WTC11 (cell line): ENCODE measurements at regions not wholly inside any gene's neighbourhood (a gene's known extent, or its start where the extent isn't known, plus 50 kb on each side); places are given as distances from the start of the nearest gene placed in this dataset.

Experiments
- ATAC-seq: fragments of 200-7000 bp; cut with Tn5 transposase; 2 replicates; pipeline ENCODE4 v1.10.0; 2021; ENCODE audit warnings: mild to moderate bottlenecking, moderate library complexity
- CTCF ChIA-PET: fragments of 300-600 bp; sonication (Branson Sonifier 250); formaldehyde crosslinking; loops from one replicate; lab custom pipeline; 2021; ENCODE audit warnings: antibody characterized with exemption; lab: Charles Lee
- POLR2A ChIA-PET: fragments of 350-600 bp; sonication (Branson Sonifier 250); formaldehyde crosslinking; loops from one replicate; lab custom pipeline; 2021; ENCODE audit warnings: antibody characterized with exemption; lab: Charles Lee
- DNase-seq: peaks from one replicate; pipeline ENCODE4 v3.0.0; 2021; ENCODE audit warnings: low spot score
- H3K27ac Mint-ChIP-seq: 2 replicates; pipeline ENCODE4 v1.8.0; 2021; ENCODE audit warnings: mixed read lengths
- H3K27me3 Mint-ChIP-seq: 2 replicates; pipeline ENCODE4 v1.8.0; 2021; ENCODE audit warnings: low read depth, mild to moderate bottlenecking, moderate library complexity, mixed read lengths
- H3K36me3 Mint-ChIP-seq: 2 replicates; pipeline ENCODE4 v1.8.0; 2021; ENCODE audit warnings: mixed read lengths
- H3K4me1 Mint-ChIP-seq: 2 replicates; pipeline ENCODE4 v1.8.0; 2022; ENCODE audit warnings: mixed read lengths
- H3K4me3 Mint-ChIP-seq: 2 replicates; pipeline ENCODE4 v1.8.0; 2021; ENCODE audit warnings: mild to moderate bottlenecking, moderate library complexity, mixed read lengths
- H3K9me3 Mint-ChIP-seq: 2 replicates; pipeline ENCODE4 v1.8.0; 2021; ENCODE audit warnings: mixed read lengths
- AFF4 ChIP-seq: sonication (generic); formaldehyde crosslinking; IDR thresholded peaks from 2 replicates; pipeline ENCODE4 v1.8.1; 2023; ENCODE audit warnings: mild to moderate bottlenecking, missing genetic modification reagents, borderline replicate concordance
- ATF2 ChIP-seq: sonication (generic); formaldehyde crosslinking; IDR thresholded peaks from 2 replicates; pipeline ENCODE4 v1.8.1; 2022; ENCODE audit warnings: low read depth, missing genetic modification reagents, borderline replicate concordance
- CDX4 ChIP-seq: fragments of 250-450 bp; sonication (Bioruptor Pico); IDR thresholded peaks from 2 replicates; pipeline ENCODE4 v1.9.0; 2021; ENCODE audit warnings: moderate library complexity, mild to moderate bottlenecking, inconsistent platforms, borderline replicate concordance
- CREB1 ChIP-seq: sonication (generic); formaldehyde crosslinking; IDR thresholded peaks from 2 replicates; pipeline ENCODE4 v1.8.0; 2023; ENCODE audit warnings: mild to moderate bottlenecking, missing genetic modification reagents
- CREM ChIP-seq: sonication (generic); formaldehyde crosslinking; IDR thresholded peaks from 2 replicates; pipeline ENCODE4 v1.8.1; 2022; ENCODE audit warnings: mild to moderate bottlenecking, missing genetic modification reagents, moderate library complexity
- FOXJ3 ChIP-seq: sonication (generic); formaldehyde crosslinking; IDR thresholded peaks from 2 replicates; pipeline ENCODE4 v1.9.0; 2021; ENCODE audit warnings: missing genetic modification reagents, mild to moderate bottlenecking, borderline replicate concordance
- FOXK1 ChIP-seq: sonication (generic); formaldehyde crosslinking; IDR thresholded peaks from 2 replicates; pipeline ENCODE4 v1.8.0; 2022; ENCODE audit warnings: mild to moderate bottlenecking, moderate library complexity, missing genetic modification reagents
- GRHL2 ChIP-seq: fragments of 250-450 bp; sonication (Bioruptor Pico); IDR thresholded peaks from 2 replicates; pipeline ENCODE4 v1.8.0; 2022; ENCODE audit warnings: mild to moderate bottlenecking, moderate library complexity; ENCODE audit not compliant: insufficient replicate concordance, severe bottlenecking
- KAT7 ChIP-seq: sonication (generic); formaldehyde crosslinking; IDR thresholded peaks from 2 replicates; pipeline ENCODE4 v1.8.1; 2023; ENCODE audit warnings: missing genetic modification reagents, mild to moderate bottlenecking, borderline replicate concordance
- MLX ChIP-seq: sonication (generic); formaldehyde crosslinking; IDR thresholded peaks from 2 replicates; pipeline ENCODE4 v1.8.1; 2023; ENCODE audit warnings: mild to moderate bottlenecking, missing genetic modification reagents, moderate library complexity
- MXD4 ChIP-seq: fragments of 250-450 bp; sonication (Bioruptor Pico); IDR thresholded peaks from 2 replicates; pipeline ENCODE4 v1.8.0; 2021; ENCODE audit warnings: mild to moderate bottlenecking, moderate library complexity, borderline replicate concordance
- NFYB ChIP-seq: sonication (generic); formaldehyde crosslinking; conservative IDR thresholded peaks from 2 replicates; pipeline ENCODE4 v1.8.0; 2022; ENCODE audit warnings: low read depth, missing genetic modification reagents
- OVOL2 ChIP-seq: fragments of 250-450 bp; sonication (Bioruptor Pico); IDR thresholded peaks from 2 replicates; pipeline ENCODE4 v1.9.0; 2021; ENCODE audit warnings: mild to moderate bottlenecking, borderline replicate concordance
- PRDM15 ChIP-seq: sonication (generic); formaldehyde crosslinking; IDR thresholded peaks from 2 replicates; pipeline ENCODE4 v1.8.0; 2022; ENCODE audit warnings: missing genetic modification reagents
- PREB ChIP-seq: sonication (generic); formaldehyde crosslinking; IDR thresholded peaks from 2 replicates; pipeline ENCODE4 v1.8.1; 2022; ENCODE audit warnings: mild to moderate bottlenecking, missing genetic modification reagents, moderate library complexity, borderline replicate concordance
- TEAD4 ChIP-seq: sonication (generic); formaldehyde crosslinking; IDR thresholded peaks from 2 replicates; pipeline ENCODE4 v1.8.0; 2022; ENCODE audit warnings: mild to moderate bottlenecking, missing genetic modification reagents
- TP53 ChIP-seq: sonication (generic); formaldehyde crosslinking; IDR thresholded peaks from 2 replicates; pipeline ENCODE4 v1.8.1; 2023; ENCODE audit warnings: mild to moderate bottlenecking, missing genetic modification reagents
- ZMAT4 ChIP-seq: fragments of 250-450 bp; sonication (Bioruptor Pico); IDR thresholded peaks from 2 replicates; pipeline ENCODE4 v1.9.0; 2021; ENCODE audit warnings: mild to moderate bottlenecking
- ZNF263 ChIP-seq: sonication (generic); formaldehyde crosslinking; IDR thresholded peaks from 2 replicates; pipeline ENCODE4 v1.8.1; 2022; ENCODE audit warnings: low read depth, mild to moderate bottlenecking, moderate library complexity, missing genetic modification reagents
- ZNF416 ChIP-seq: fragments of 250-450 bp; sonication (Bioruptor Pico); IDR thresholded peaks from 2 replicates; pipeline ENCODE4 v1.9.0; 2021; ENCODE audit warnings: mild to moderate bottlenecking, inconsistent platforms

- ChIA-PET POLR2A (no interaction called here), CTCF (interaction anchor here (1.0 to 2.0 kb wide), 5 partner anchors 9 to 56 kb away, joined by 3 to 6 read pairs (median 4); no protein-coding TSS in a partner anchor)
- peaks cover 4% of the 10 kb centered on the region for H3K36me3 Mint-ChIP-seq
- ATAC-seq (peak; percentile 52), DNase-seq (no peak)
- TF ChIP-seq MLX (CRISPR knock-in tag) (no peak), ATF2 (no peak), FOXJ3 (CRISPR knock-in tag) (no peak), KAT7 (CRISPR knock-in tag) (no peak), CREM (CRISPR knock-in tag) (no peak), FOXK1 (CRISPR knock-in tag) (no peak), ZNF263 (CRISPR knock-in tag) (no peak), CREB1 (no peak)
- H3K27me3 Mint-ChIP-seq: no peaks in the 10 kb centered on the region; the same call in 1 of the 2 replicates
- H3K9me3 Mint-ChIP-seq: peaks cover 4% of the 10 kb centered on the region
- H3K4me3 Mint-ChIP-seq: no peak overlapping the region
- 0 out of 2 replicates have a peak overlapping the region, but pooled peaks have one; percentile 29 for H3K27ac Mint-ChIP-seq
- H3K4me1 Mint-ChIP-seq: peaks cover 19% of the 10 kb centered on the region
Measured at GRCh38 chr2:240205772-240206171, 65.3 kb upstream of the OTOS start.

GRCh38 chr2:240206630-240207029 is 66.2 kb upstream of the OTOS start:
- Mint-ChIP-seq H3K36me3 (peaks cover 4% of the 10 kb centered on the region), H3K27ac (no peak overlapping the region), H3K27me3 (no peaks in the 10 kb centered on the region; the same call in 1 of the 2 replicates), H3K4me1 (peaks cover 19% of the 10 kb centered on the region), H3K9me3 (peaks cover 4% of the 10 kb centered on the region), H3K4me3 (no peak overlapping the region)
- DNase-seq (no peak), ATAC-seq (no peak)
- ChIA-PET CTCF (no interaction called here), POLR2A (no interaction called here)
- TF ChIP-seq OVOL2 (CRISPR knock-in tag) (no peak), ZNF416 (CRISPR knock-in tag) (no peak), GRHL2 (CRISPR knock-in tag) (no peak), MLX (CRISPR knock-in tag) (no peak), PREB (CRISPR knock-in tag) (no peak), PRDM15 (CRISPR knock-in tag) (no peak), FOXK1 (CRISPR knock-in tag) (no peak), TEAD4 (no peak)

GRCh38 chr2:240207661-240208060 is 67.2 kb upstream of the OTOS start:
- Mint-ChIP-seq H3K36me3 (peaks cover 4% of the 10 kb centered on the region), H3K27ac (no peak overlapping the region), H3K9me3 (peaks cover 4% of the 10 kb centered on the region), H3K4me3 (no peak overlapping the region), H3K4me1 (peaks cover 19% of the 10 kb centered on the region), H3K27me3 (no peaks in the 10 kb centered on the region; the same call in 1 of the 2 replicates)
- ChIA-PET POLR2A (no interaction called here), CTCF (no interaction called here)
- DNase-seq: no peak
- ATAC-seq: no peak
- no peak for TF ChIP-seq AFF4
- no peak for TF ChIP-seq MXD4 (CRISPR knock-in tag)
- TF ChIP-seq CDX4: no peak
- TF ChIP-seq ZMAT4 (CRISPR knock-in tag): no peak
- no peak for TF ChIP-seq NFYB (CRISPR knock-in tag)
- no peak for TF ChIP-seq TP53
